G401 (cell line): ENCODE measurements at regions not wholly inside any gene's neighbourhood (a gene's known extent, or its start where the extent isn't known, plus 50 kb on each side); places are given as distances from the start of the nearest gene placed in this dataset.
A peak's percentile ranks its signal among the peaks of the same experiment; 100 is the strongest.

ENCODE experiments used
- DNase-seq: peaks from one replicate; pipeline ENCODE4 v3.0.0-alpha.2; 2015; ENCODE audit warnings: low spot score
- in situ Hi-C: cut with HindIII; loops from 2 replicates; pipeline ENCODE4 v1.10.0; 2016; ENCODE audit warnings: low sequenced_read_pairs, mixed read lengths

DNA sequence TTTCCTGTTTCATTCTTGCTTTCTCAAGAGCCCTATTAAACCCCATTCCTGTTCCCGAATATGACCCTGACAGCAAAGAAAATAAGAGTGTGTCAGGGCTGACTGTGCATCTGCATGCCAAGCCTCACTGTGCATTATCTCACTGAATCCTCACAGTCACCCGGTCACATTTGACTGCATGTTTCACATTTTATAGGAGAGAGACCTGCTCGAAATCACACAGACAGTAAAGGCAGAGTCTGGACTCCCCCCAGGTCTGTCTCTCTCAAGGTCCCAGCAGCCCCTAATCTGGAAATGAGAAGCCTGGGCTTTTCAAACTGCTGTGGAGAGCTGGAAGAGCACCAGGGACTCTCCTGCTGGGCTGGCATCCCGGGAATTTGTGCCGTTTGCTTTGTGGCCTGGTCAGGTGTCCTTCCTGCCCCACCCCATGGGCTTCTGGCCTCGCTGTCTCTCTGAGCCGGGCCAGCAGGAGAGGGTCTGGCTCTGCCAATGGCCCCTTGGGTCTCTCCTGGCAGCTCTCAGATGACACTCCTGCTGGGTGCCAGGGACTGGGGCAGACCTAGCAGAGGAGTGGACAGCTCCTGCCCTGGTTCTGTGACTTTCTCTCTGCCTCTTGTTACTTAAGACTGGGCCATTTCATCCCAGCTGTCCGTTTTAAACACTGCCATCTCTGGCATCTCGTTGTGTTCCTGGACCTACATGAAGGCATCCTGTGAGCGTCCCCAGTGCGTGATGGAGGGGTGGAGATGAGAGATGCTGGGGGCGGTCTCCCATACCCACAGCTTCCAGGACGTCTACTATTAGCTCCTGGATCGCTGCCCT, 173.6 kb downstream of the ARHGAP12 start:
- peak; percentile 38 for DNase-seq
- in situ Hi-C loops = no loop called here

- no peak for DNase-seq
- in situ Hi-C loops = no loop called here
Observed at GRCh38 chr10:31753681-31754080, 174.9 kb downstream of the ARHGAP12 start.

GRCh38 chr10:31752170-31752569, 176.5 kb downstream of the ARHGAP12 start:
- in situ Hi-C loops = no loop called here
- no peak for DNase-seq

DNA sequence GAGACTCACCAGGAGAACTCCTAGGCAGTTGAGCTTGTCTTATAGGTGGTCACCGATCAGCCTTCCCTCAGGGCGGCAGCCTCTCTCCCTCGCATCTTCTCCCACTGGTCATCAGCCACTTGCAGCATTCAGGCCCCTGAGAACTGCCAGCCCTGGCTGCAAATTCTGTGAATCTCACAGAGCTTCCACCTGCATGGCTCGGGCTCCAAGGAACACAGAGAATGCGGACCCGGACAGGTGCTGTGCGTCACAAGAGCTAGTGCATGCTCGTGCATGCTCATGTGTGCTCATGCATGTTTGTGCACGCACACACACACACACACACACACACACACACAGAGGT, 176.9 kb downstream of the ARHGAP12 start:
- in situ Hi-C loops = no loop called here
- DNase-seq = no peak

DNA sequence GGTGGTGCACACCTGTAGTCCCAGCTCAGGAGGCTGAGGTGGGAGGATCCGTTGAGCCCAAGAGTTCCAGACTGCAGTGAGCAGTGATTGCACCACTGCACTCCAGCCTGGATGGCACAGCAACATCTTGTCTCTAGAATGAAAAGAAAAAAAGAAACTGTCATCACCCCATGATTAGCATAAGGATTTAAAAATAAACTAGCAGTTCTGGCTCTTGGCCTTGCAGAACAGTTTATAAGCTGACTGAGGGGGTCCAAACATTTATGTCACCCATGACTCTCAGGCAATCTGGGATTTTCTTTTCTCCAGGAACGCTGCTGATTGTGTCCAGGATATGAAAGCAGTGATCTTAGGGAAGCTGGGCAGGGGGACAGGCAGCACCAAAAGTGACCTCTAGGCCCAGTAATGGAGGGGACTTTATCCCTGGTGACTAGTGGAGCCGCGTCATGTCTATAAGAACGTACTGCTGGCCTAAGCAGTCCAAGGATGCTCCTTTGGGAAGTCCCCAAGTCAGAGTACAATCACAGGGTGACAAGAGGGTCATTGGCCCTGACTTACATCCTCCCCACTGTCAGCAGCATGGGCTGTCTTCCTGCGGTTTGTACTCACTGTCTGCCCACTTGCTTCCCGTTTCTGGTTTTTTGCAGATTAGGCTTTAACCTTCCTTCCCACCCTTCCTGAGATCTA, 177.4 kb downstream of the ARHGAP12 start:
- DNase-seq = no peak
- in situ Hi-C loops = no loop called here

DNA sequence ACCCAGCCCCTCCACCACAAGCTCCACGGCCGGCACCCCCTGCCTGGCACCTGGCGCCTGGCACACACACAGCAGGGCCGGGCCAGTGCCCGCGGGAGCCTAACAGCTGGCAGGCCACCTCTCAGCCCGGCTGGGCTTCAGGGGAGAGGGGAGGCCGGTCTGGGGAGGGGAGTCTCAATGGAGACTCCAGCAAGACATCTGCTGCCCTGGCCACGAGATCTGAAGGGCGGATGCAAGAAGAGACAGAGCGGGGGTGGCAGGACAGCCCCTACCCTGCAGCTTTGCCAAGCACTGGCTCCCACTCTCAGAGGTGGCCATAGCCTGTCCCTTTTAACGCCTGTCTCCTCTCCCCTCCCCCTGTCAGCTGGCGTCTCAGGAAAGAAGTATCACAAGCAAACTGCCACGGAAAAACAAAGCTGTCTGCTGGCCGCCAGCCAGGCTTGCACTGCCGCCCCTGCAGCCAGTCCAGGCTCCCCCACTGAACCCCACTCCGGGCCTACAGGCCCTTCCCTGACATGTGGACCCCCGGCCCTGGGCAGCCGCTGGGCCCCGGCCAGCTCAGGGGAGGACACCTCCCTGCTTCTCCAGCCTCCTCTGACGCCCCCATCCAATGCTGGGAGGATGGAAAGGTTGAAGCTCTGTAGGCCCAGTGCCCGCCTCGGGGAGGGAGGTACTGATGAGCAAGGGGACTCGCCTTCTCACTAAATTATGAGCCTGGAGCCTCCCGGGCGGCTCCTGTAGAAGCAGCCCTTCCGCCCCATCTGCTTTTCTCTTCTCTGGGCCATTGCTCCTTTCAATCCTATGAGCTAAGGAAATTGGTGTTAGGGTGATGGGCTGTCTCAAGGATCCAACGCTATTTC, 178.4 kb downstream of the ARHGAP12 start:
- no peak for DNase-seq
- in situ Hi-C loops = no loop called here

GRCh38 chr10:31749301-31749700, 179.3 kb downstream of the ARHGAP12 start:
- DNase-seq = no peak
- in situ Hi-C loops = no loop called here

DNA sequence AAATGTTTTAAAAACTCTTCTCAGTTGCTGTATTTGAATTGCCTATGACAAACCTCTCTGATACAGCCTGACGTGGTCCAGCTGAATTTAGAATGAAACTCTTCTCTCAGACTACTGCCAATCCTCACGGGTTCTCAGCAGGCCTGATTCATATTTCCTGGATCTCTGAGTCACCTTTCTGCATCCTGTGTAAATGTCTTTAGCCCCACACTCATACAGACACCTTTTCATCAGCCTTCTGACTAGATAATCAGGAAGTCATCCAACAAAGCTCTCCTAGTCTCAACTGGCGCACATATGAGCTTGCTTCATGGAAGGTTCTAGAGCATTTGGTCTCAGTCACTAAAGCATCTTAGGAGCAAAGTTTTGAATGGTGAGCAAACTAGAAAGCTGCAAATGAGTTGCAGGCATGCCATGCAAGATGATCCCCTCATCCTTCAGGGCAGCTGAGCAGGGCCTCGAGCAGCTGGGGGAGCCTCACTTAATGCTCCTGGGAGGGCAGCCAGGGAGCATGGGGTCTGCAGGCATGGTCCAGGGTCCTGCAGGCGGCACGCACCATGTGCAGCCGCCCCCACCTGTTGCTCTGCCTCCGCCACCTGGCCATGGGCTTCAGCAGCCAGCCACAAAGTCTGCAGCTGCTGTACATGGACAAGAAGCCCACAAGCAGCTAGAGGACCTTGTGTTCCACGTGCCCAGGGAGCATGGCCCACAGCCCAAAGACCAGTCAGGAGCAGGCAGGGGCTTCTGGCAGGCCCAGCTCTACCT, 182.8 kb downstream of the ARHGAP12 start:
- in situ Hi-C loops = no loop called here
- DNase-seq = no peak

GRCh38 chr10:31744025-31744424, 184.6 kb downstream of the ARHGAP12 start:
- DNase-seq = no peak
- in situ Hi-C loops = no loop called here

DNA sequence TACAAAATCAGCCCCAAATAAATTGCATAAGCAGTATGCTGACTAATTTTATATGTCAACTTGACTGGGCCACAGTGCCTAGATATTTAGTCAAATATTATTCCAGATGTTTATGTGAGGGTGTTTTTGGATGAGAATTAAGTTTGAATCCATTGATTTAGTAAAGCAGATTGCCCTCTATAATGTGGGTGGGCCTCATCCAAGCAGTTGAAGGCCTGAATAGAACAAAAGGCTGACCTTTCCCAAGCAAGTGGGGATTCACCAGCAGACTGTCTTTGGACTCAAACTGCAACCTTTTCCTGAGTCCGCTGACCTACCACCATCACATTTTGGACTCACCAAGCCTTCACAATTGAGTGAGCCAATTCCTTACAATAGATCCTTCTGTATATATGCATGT, 186.4 kb downstream of the ARHGAP12 start:
- in situ Hi-C loops = no loop called here
- DNase-seq = no peak

DNA sequence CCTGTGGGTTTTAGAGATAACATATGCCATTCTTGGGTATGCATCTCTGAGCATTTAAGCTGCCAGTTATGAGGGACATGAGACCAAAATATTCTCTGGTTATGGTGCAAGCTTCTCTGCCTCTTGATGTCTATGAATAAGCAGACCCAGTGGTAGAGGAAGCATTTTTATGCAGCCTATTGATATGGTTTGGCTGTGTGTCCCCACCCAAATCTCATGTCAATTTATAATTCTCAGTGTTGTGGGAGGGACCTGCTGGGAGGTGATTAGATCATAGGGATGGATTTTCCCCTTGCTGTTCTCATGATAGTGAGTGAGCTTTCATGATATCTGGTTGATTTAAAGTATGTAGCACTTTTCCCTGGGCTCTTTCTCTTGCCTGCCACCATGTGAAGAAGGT, 187.2 kb downstream of the ARHGAP12 start:
- DNase-seq = no peak
- in situ Hi-C loops = no loop called here

DNA sequence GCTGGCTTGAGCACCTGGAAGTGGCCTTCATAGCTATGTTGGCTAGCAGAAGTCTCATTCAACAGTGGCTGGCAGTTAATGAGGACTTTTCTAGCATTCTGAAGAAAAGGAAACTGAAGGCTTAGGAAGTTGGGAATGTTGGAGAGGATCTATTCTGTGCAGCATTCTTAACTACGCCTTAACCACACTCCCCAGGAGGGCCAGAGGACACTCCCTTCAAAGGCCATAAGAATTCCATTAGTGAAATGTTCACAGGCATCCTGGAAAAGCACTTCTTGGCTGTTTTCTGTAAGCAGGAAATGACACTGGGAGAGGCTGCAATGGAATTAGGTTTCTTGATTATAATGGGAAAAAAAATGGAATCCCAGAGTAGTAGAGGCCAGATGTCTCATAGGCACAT, 188.9 kb downstream of the ARHGAP12 start:
- in situ Hi-C loops = no loop called here
- DNase-seq = no peak

DNA sequence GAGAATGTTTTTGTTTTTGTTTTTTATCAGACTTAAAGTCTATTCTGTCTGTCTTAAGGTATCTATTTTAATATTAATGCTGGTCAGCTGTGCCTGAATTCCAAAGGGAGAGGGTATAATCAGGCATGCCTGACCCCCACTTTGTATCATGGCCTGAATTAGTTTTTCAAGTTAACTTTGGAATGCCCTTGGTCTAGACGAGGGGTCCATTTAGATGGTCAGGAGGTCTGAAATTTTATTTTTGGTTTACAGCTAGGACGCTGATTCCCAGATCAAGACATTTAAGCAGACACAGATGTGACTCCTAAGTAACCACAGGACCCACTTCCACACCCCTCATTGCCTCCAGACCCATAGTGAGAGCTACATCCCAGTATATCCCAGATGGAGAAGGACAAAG, 189.5 kb downstream of the ARHGAP12 start:
- DNase-seq = no peak
- in situ Hi-C loops = no loop called here

- in situ Hi-C loops = no loop called here
- no peak for DNase-seq
Observed at GRCh38 chr10:31731711-31732110, 196.9 kb downstream of the ARHGAP12 start.

DNA sequence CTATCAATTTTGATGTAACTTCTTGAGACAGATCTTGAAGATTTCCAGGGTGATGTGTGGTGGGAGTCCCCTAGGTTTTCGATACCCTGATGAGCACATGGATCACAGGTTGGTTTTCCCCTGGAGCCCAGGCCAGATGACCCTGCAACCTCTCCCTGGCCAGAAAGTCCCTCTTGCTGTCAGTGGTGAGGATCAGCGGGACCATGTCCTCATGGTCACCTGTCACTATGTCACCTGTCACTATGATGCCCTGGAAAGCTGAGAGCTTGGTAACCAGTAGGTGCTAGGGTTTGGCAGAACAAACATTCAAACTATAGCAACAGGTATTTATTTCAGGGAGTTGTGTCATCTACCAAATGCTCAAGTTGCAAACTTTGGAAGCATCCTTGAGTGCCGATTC, 197.9 kb downstream of the ARHGAP12 start:
- in situ Hi-C loops = no loop called here

GRCh38 chr10:31728698-31729224, 199.9 kb downstream of the ARHGAP12 start:
- in situ Hi-C loops = no loop called here
- no peak for DNase-seq

More for the DNA sequence above, 197.9 kb downstream of the ARHGAP12 start:
- DNase-seq = no peak

- DNase-seq = no peak
- in situ Hi-C loops = no loop called here
Observed at GRCh38 chr10:31725436-31725835, 203.2 kb downstream of the ARHGAP12 start.

DNA sequence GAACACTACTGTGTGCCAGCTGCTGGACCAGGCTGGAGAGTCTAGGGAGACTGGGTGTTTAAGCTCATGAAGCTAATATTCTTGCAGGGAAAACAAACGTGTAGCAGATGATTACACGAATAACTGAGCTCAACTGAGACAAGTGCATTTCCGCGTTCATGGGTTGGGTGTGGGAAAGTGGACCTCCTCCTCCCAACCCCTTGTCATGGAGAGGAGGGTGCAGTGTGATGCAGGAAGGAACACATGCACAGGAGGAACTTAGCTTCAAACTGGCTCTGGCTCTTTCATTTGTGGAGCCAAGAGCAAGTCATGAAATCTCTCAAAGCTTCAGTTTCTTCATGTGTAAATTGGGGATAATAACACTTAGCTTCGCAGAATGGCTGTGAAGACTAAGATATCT, 204.3 kb downstream of the ARHGAP12 start:
- in situ Hi-C loops = no loop called here
- DNase-seq = no peak

GRCh38 chr10:31723106-31723750, 205.4 kb downstream of the ARHGAP12 start:
- DNase-seq = no peak

More at GRCh38 chr10:31723106-31723750, 205.4 kb downstream of the ARHGAP12 start:
- in situ Hi-C loops = no loop called here
